ENCODE measurements at regions not wholly inside any gene's neighbourhood (a gene's known extent, or its start where the extent isn't known, plus 50 kb on each side); places are given as distances from the start of the nearest gene placed in this dataset.

- peak; percentile 41 to 82 for ATAC-seq
Measured at GRCh38 chr10:6643962-6644361, 63.9 kb upstream of the PRKCQ start.

GRCh38 chr10:6642876-6643275 is 62.8 kb upstream of the PRKCQ start:
- peaks cover 0 to 12% of the 10 kb centered on the region in 2 donors for H3K36me3 Mint-ChIP-seq
- H3K27ac Mint-ChIP-seq = peak overlapping the region; percentile 2 to 95
- ATAC-seq (no peak), DNase-seq (ENCODE audit: low spot score in 2 of 2) (no peak)
- H3K9me3 Mint-ChIP-seq = no peaks in the 10 kb centered on the region

More at GRCh38 chr10:6643962-6644361, 63.9 kb upstream of the PRKCQ start:
- DNase-seq (ENCODE audit: low spot score in 2 of 2) = peak in 1 of 2 donors; percentile 30
- H3K27ac Mint-ChIP-seq = peak overlapping the region; percentile 30 to 99
- peaks cover 0 to 17% of the 10 kb centered on the region in 2 donors for H3K36me3 Mint-ChIP-seq
- H3K9me3 Mint-ChIP-seq = peaks cover 0 to 5% of the 10 kb centered on the region in 2 donors

- ATAC-seq = no peak
- no peak overlapping the region for H3K27ac Mint-ChIP-seq
- H3K9me3 Mint-ChIP-seq = no peaks in the 10 kb centered on the region
- DNase-seq (ENCODE audit: low spot score in 2 of 2) = no peak
- H3K36me3 Mint-ChIP-seq = peaks cover 0 to 12% of the 10 kb centered on the region in 2 donors
Measured at GRCh38 chr10:6640433-6641040, 60.5 kb upstream of the PRKCQ start.

- H3K36me3 Mint-ChIP-seq = peaks cover 0 to 14% of the 10 kb centered on the region in 2 donors
- peak overlapping the region in 1 of 2 donors; percentile 81 for H3K27ac Mint-ChIP-seq
- no peak for ATAC-seq
- peaks cover 0 to 10% of the 10 kb centered on the region in 2 donors for H3K9me3 Mint-ChIP-seq
- no peak for DNase-seq (ENCODE audit: low spot score in 2 of 2)
Measured at GRCh38 chr10:6637053-6637452, 57.0 kb upstream of the PRKCQ start.

- Mint-ChIP-seq H3K27ac (peak overlapping the region; percentile 46 to 94), H3K9me3 (peaks cover 0 to 14% of the 10 kb centered on the region in 2 donors), H3K36me3 (peaks cover 0 to 21% of the 10 kb centered on the region in 2 donors)
- ATAC-seq (peak in 1 of 2 donors; percentile 94), DNase-seq (ENCODE audit: low spot score in 2 of 2) (no peak)
Measured at GRCh38 chr10:6635784-6636183, 55.7 kb upstream of the PRKCQ start.

Measured in activated naive CD4-positive, alpha-beta T cell treated with anti-CD3 and anti-CD28 coated beads, Interleukin-2, amount 50 U/mL, for 72 hours (primary cell).